DMS 273 (cell line): ENCODE measurements at regions not wholly inside any gene's neighbourhood (a gene's known extent, or its start where the extent isn't known, plus 50 kb on each side); places are given as distances from the start of the nearest gene placed in this dataset.
A peak's percentile ranks its signal among the peaks of the same experiment; 100 is the strongest.
"Not testable (repeated sequence)": the region's sequence is repeated elsewhere in the genome, so short reads cannot be mapped to it uniquely, and the experiment has no call there.

Experiments used
- DNase-seq: peaks from one replicate; lab custom pipeline; 2025; ENCODE audit not compliant: unreplicated experiment; lab: John Stamatoyannopoulos, UW

DNA sequence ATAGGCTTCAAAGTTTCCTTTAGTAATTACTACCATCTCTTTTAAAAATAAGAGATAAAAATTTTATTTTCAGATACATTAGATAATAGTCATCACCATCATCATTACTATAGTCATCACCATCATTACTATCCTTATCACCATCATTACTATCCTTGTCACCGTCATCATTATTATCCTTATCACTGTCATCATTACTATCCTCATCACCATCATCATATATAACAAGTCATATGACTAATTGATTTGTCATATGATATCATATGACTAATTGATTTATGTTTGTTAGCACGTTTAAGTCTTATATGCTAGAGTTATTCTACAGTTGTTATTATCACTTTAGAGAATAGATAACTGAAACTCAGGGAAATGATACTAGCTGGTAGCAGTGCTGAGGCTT lies 382.1 kb upstream of the CDH18 start:
- DNase-seq = no peak

DNA sequence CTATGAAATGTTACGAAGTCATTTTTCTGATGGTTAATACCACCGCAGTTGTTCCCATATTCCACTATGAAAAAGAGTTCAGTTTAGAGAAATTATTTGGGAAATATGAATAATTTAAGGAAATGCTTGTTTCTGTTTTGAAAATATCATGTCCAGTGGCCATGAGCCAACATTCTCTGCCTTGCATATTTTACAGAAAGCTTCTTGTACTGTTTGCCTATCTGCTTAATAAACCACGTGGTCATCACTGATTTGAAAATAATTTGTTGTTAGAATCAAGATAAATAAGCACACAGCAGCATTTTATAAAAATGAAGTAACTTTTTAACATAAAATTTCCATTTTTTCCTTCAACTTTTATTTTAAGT lies 381.5 kb upstream of the CDH18 start:
- DNase-seq = no peak

DNA sequence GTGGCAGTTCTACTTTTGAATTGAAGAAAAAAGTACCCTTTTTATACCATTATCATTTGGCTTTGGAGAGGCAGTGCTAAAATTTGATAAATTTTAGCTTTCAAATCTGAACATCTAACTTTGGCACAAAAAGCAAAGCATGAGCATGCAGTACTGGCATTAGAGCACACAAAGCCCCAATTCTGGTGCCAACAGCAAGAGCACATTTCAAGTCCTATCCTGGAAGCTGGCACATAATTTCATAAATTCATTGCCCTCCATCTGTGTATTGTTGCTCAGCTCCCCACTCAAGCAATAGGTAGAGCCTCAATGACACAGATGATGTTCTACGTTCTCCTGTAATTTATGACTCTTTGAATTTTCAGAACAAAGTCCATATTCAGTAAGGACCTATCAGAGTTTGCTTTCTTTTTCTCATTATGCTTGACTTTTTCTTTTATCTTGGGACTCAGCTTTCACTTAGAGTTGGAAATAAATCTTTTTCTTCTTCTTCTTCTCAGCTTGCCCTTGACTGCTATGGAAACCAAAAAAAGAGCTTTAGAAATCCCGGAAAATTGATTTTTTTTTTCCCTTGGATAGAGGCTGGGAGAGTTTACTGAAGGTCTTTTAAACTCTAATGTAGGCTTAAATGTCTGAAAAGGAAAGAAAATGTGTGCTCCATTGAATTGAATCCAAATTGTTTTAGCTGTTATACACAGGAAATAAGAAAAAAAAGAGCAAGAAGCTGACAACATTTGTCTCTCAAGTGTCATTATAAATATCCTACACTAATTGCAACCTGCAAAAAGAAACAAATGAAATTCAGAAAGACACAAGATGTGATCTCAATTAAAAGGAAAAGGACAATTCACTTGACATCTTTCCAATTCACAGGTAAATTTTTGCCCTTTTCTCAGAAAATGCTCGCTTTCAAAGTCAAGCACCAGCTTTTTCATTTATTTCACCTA lies 380.8 kb upstream of the CDH18 start:
- DNase-seq = no peak

DNA sequence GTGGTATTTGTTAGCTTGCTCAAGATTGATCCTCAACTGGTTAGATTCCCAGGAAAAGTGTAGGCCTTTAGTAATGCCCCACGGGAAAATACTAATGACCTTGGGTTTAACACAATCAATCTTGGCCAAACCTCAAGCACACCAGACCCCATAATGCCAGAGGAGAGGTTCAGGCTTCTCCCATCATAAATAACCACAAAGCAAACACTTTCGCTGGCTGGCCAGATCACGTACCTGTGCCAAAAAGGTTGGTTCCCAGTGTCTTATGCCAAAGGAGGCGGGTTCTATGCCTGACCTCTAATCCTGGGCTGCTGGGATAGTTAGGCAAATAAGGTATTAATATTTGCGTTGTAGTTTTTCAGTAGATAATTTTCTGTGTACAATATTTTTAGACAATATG lies 379.2 kb upstream of the CDH18 start:
- DNase-seq = no peak

DNA sequence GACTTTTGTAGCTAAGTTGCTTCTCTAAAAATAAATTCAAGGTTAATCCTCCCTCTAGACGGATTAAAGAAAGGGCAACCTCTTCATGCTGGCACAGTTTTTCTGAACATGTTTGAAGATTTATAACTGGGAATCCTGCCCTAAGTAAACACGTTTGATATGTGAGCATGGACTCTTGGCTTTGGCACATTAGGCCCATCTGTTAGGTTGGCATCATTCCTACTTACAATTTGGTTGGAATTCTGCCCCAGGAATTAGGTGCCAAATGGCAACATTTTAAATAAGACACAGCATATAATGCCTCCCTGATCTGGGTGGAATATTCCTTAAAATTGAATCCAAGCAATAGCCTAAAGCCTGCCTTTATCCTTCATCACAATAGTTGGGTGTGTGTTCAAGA lies 372.3 kb upstream of the CDH18 start:
- DNase-seq = peak; percentile 97

- peak; percentile 22 for DNase-seq
These were observed 371.4 kb upstream of the CDH18 start for GRCh38 chr5:20359377-20359776.

DNA sequence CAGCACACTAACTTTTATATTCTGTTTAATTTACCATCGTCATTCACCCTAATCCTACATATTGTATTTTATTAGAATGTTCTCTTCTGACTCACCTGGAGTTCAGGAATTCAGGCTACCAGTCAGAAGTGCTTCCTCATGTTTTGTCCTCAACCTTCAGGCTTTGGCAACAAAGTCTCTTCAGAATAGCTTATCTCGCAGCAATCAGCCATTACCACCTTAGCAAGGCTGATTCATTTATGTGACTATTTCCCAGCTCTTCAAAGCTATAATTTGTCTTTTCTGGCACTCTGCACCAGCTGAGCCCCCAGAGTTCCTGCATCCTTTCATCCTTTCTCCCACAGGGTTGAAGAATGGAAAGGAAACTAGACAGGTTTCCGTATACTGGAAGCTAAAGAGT lies 365.5 kb upstream of the CDH18 start:
- no peak for DNase-seq

DNA sequence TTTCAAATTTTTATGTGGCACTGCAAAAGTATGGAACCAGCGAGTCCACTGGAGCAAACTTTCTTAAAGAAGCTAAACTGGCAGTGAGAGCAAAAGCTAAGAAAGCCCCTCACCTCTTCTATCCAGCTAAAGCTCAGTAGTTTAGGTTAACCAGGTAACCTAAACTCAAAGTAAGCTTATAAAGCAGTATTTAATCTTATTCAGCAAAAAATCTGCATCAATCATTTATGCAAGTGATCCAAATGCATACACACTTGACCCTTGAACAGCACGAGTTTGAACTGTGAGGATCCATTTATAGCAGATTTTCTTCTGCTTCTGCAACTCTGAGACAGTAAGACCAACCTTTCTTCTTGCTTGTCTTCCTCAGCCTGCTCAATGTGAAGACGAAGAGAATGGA lies 363.8 kb upstream of the CDH18 start:
- no peak for DNase-seq

DNA sequence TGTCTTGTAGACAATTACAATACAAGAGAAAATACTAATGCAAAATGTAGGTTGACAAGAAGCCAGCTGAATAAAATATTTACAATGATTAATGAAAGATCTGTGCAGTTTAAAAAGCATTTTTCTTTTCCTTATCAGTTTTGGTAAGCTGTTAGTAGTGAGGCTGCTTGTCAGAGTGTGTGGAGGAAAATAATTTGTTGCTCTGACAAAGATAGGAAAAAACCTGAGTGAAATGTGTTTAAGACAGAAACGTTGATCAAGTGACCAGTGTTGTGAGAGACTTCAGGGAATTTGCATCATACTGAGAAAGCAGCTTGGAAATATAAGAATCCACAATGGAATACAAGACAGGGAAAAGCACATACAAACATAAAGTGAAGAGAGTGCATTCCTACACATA lies 360.3 kb upstream of the CDH18 start:
- no peak for DNase-seq

GRCh38 chr5:20347334-20347733 lies 359.3 kb upstream of the CDH18 start:
- DNase-seq = no peak

DNA sequence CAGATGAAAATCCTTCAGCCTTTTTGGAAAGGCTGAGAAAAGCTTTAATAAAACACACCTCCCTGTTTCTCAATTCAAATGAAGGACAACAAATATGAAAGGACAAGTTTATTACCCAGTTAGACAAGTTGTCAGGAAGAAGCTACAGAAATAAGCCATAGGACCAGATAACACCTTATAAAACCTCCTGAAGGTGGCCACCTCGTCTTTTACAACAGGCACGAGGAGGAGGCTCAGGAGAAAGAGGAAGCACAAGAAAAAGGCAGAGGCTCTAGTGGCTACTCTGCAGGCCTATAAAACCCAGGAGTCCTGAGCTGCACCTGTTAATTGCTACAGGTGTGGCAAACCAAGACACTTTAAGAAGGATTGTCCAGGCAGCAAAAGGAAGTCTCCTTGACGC lies 352.1 kb upstream of the CDH18 start:
- no peak for DNase-seq

DNA sequence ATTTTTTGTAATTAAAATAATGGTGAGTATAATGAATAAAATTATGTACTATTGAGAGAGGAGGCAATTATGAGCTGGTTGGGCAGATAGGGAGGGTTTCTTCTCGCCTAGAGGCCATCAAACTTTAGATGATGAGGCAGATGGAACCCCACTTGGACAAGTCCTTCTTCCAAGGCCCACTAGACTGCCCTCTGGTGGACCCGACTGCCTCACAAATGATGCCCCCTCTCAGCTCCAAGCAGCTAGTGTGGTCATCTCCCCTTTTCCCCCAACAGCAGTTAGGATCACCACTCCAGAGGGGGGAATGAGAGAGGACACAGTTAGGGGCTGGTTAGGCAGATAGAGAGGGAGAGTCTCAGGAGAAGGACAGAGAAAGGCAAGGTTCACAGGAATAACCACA lies 348.0 kb upstream of the CDH18 start:
- DNase-seq = peak; percentile 25

DNA sequence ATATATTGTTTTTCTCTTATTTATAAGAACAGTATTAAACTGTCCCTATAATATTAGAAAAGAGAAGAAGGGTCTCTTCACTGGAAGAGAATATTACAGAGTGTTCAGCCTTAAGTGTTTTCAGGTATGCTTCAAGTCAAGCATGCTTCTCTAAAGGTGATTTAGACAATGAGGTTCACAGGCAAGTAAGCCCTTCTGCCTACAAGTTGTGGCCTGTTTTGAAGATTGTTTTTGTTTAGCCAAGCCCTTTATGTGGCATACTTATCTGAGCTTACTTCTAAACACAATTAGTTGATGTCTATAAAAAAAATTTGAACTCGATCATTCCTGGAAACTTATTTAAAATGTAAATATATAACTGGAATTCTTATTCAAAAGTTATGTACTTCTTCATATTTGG lies 343.8 kb upstream of the CDH18 start:
- DNase-seq = no peak

- DNase-seq = no peak
These were observed 335.3 kb upstream of the CDH18 start for GRCh38 chr5:20323323-20323722.

DNA sequence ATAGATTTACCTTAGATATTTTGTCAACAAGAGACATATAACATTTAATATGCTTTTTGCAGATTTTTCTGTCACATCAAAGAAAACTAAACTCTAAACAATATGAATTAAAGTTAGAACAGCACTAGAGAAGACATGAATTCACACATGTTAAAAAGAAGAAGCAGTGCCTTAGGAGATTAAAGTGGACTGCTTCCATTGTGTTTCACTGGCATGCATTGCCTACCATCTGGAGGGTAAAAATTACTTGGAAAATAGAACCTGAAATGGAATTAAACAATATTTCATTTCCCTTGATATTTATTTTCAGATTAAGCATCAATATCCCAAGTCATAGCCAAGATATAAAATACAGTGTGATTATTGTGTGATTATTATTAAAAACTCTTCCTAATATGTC lies 319.4 kb upstream of the CDH18 start:
- DNase-seq = no peak

GRCh38 chr5:20305463-20305862 lies 317.5 kb upstream of the CDH18 start:
- DNase-seq = no peak

- not testable (repeated sequence) for DNase-seq
These were observed 316.6 kb upstream of the CDH18 start for GRCh38 chr5:20304570-20304969.

DNA sequence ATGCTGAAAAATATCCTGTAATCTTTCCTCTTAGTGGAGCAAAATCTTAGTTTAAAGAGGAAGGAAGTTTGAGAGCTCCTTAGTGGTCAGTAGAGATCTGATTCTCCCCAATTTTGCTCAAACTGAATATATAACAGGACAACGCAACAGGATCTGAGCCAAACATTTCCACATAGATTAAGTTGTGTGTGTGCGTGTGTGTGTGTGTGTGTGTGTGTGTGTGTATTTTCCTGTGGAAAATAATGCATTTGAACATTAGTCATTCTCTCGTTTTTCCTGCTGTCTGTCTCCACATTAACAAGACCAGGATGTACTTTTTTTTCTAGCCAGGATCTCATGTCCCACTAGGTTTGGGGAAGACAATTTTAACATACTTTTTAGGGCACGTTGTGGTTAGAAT lies 312.1 kb upstream of the CDH18 start:
- DNase-seq = no peak

DNA sequence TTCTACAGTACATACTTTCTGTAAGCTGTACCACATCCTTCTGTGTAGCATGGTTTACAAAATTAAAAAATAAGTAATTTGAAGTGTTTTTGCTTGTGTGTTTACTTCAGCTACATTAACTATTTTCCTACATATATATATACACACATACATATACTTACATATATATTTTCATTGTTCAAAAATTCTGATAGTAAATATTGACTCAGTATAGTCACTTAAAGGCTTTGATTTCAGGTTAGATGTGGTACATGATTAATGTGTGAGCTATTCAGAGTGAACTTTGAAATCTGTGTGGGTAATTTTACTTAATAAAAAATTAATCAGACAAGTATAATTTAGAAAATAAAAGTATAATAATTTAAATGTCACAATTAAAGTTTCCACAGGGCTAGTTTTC lies 306.7 kb upstream of the CDH18 start:
- DNase-seq = no peak

DNA sequence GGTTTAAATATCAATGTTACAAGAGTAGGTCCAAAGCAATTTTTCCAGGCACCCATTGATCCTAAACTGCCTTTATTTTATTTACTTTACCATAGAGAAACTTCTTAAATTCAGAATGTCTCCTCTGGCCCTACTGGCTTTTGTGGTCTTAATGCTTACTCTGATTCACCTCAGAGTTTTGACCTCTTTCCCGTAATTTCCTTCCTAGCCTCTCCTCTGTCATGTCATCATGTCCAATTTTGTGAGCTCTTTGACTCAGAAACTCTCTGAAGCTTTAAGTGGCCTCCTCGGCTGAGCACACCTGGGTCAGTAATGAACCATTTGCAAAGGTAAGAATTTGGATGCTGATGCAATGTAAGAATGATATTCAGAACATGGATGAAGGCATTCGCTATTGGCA lies 303.8 kb upstream of the CDH18 start:
- DNase-seq = no peak

DNA sequence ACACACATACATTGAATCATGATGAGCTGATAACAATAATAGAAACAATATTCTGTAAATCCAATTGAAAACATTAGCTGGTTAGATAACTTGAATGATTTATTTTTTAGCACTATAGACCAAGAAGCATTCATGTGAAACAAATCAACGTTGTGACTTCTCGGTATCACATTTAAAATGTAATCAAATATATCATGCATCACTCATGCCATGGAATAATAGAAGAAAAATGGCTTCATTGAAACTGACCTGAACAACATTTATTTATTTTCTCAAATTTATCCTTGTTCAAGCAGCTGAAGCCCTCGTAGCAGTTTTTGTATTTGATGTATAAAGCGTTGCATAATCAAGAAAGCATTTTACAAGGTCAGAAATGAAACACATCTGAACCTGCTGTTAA lies 299.6 kb upstream of the CDH18 start:
- DNase-seq = no peak

DNA sequence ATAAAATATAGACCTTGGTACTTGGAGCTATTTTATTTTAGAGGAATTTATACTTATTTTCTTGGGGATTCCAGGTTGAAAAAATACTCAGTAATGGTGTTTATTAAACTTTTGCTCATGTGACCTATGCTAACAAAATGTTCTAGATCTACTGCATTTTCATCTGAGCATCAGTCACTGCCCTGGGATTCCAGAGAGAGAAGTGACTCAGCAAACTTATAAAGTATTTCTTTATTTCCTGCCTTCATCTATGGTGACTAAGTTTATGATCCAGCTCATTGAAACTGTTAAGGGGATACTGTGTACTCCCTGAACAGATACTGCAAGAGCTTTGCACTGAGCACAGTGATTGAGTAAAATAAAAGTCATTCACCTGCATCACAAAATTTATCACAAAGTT lies 298.5 kb upstream of the CDH18 start:
- DNase-seq = no peak

DNA sequence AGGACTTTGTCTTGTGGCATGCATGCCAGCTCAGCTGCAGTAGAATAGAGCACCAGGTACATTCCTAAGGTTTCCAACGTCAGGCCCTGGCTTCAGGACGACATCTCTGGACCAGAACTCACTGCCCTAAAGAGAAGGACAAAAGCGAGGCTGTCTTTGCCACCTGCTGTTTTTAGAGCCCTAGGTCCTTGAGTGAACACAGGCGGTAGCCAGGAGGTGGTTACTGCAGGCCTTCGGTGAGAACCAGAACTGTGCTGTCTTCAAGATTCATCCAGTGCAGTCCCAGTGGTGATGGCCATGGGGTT lies 288.9 kb upstream of the CDH18 start:
- no peak for DNase-seq
